ENCODE measurements at regions not wholly inside any gene's neighbourhood (a gene's known extent, or its start where the extent isn't known, plus 50 kb on each side); places are given as distances from the start of the nearest gene placed in this dataset.
A peak's percentile ranks its signal among the peaks of the same experiment; 100 is the strongest.

GRCh38 chr11:115720602-115721245 is 216.5 kb upstream of the CADM1 start:
- Mint-ChIP-seq H3K4me1 (ENCODE audit: low read depth, unreplicated experiment) (peaks cover 15% of the 10 kb centered on the region), H3K4me3 (ENCODE audit: unreplicated experiment) (no peak overlapping the region), H3K9me3 (ENCODE audit: unreplicated experiment) (no peaks in the 10 kb centered on the region), H3K27me3 (ENCODE audit: unreplicated experiment) (no peaks in the 10 kb centered on the region), H3K36me3 (ENCODE audit: unreplicated experiment) (peaks cover 3% of the 10 kb centered on the region), H3K27ac (ENCODE audit: unreplicated experiment) (no peak overlapping the region)
- no peak for DNase-seq
- TF ChIP-seq CTCF (IDR thresholded peaks at IDR 0.05; ENCODE audit: partially characterized antibody, unreplicated experiment) = no peak

GRCh38 chr11:115718945-115719344 is 214.7 kb upstream of the CADM1 start:
- Mint-ChIP-seq H3K4me1 (ENCODE audit: low read depth, unreplicated experiment) (peaks cover 24% of the 10 kb centered on the region), H3K36me3 (ENCODE audit: unreplicated experiment) (peaks cover 7% of the 10 kb centered on the region), H3K9me3 (ENCODE audit: unreplicated experiment) (no peaks in the 10 kb centered on the region), H3K27me3 (ENCODE audit: unreplicated experiment) (peaks cover 3% of the 10 kb centered on the region), H3K4me3 (ENCODE audit: unreplicated experiment) (no peak overlapping the region), H3K27ac (ENCODE audit: unreplicated experiment) (no peak overlapping the region)
- DNase-seq = no peak
- TF ChIP-seq CTCF (IDR thresholded peaks at IDR 0.05; ENCODE audit: partially characterized antibody, unreplicated experiment) = no peak

- DNase-seq = no peak
- peak; percentile 31 for TF ChIP-seq CTCF (IDR thresholded peaks at IDR 0.05; ENCODE audit: partially characterized antibody, unreplicated experiment)
- H3K9me3 Mint-ChIP-seq (ENCODE audit: unreplicated experiment) = no peaks in the 10 kb centered on the region
- H3K36me3 Mint-ChIP-seq (ENCODE audit: unreplicated experiment) = peaks cover 7% of the 10 kb centered on the region
- peaks cover 24% of the 10 kb centered on the region for H3K4me1 Mint-ChIP-seq (ENCODE audit: low read depth, unreplicated experiment)
- H3K27ac Mint-ChIP-seq (ENCODE audit: unreplicated experiment) = no peak overlapping the region
- no peak overlapping the region for H3K4me3 Mint-ChIP-seq (ENCODE audit: unreplicated experiment)
- peaks cover 3% of the 10 kb centered on the region for H3K27me3 Mint-ChIP-seq (ENCODE audit: unreplicated experiment)
These were observed 213.9 kb upstream of the CADM1 start for GRCh38 chr11:115718106-115718505.

GRCh38 chr11:115716601-115717529 is 212.7 kb upstream of the CADM1 start:
- Mint-ChIP-seq H3K4me1 (ENCODE audit: low read depth, unreplicated experiment) (peaks cover 24% of the 10 kb centered on the region), H3K27ac (ENCODE audit: unreplicated experiment) (no peak overlapping the region), H3K27me3 (ENCODE audit: unreplicated experiment) (peaks cover 3% of the 10 kb centered on the region), H3K36me3 (ENCODE audit: unreplicated experiment) (peaks cover 7% of the 10 kb centered on the region), H3K4me3 (ENCODE audit: unreplicated experiment) (no peak overlapping the region), H3K9me3 (ENCODE audit: unreplicated experiment) (no peaks in the 10 kb centered on the region)
- DNase-seq = no peak
- TF ChIP-seq CTCF (IDR thresholded peaks at IDR 0.05; ENCODE audit: partially characterized antibody, unreplicated experiment) = no peak

- TF ChIP-seq CTCF (IDR thresholded peaks at IDR 0.05; ENCODE audit: partially characterized antibody, unreplicated experiment) = no peak
- Mint-ChIP-seq H3K36me3 (ENCODE audit: unreplicated experiment) (peaks cover 7% of the 10 kb centered on the region), H3K4me1 (ENCODE audit: low read depth, unreplicated experiment) (peaks cover 29% of the 10 kb centered on the region), H3K9me3 (ENCODE audit: unreplicated experiment) (no peaks in the 10 kb centered on the region), H3K27ac (ENCODE audit: unreplicated experiment) (no peak overlapping the region), H3K4me3 (ENCODE audit: unreplicated experiment) (no peak overlapping the region), H3K27me3 (ENCODE audit: unreplicated experiment) (peaks cover 5% of the 10 kb centered on the region)
- DNase-seq = no peak
These were observed 211.9 kb upstream of the CADM1 start for GRCh38 chr11:115716080-115716479.
